Body of pancreas (tissue), 4 donors: ENCODE measurements at regions not wholly inside any gene's neighbourhood (a gene's known extent, or its start where the extent isn't known, plus 50 kb on each side); places are given as distances from the start of the nearest gene placed in this dataset.
A peak's percentile ranks its signal among the peaks of the same experiment; 100 is the strongest.
"Not testable (repeated sequence)": the region's sequence is repeated elsewhere in the genome, so short reads cannot be mapped to it uniquely, and the experiment has no call there.

ENCODE experiments used
- ATAC-seq: fragments of 150-250 bp; one replicate; pipeline ENCODE4 v1.9.1; 2016
- DNase-seq, 4 donors: peaks; one replicate each; pipeline ENCODE4 v3.0.0-alpha.2; 2019
- H3K27ac ChIP-seq, 4 donors: fragments of 200-600 bp; sonication (generic); 1 replicate in 3 of 4; 2 replicates in 1 of 4; pipeline versions ENCODE4 v1.5.1 to v1.6.1; 2016 to 2019; ENCODE audit warnings: mild to moderate bottlenecking in 1 of 4, mixed read lengths in 1 of 4, moderate library complexity in 1 of 4
- H3K27me3 ChIP-seq, 2 donors: fragments of 200-600 bp; sonication (generic); one replicate each; pipeline ENCODE4 v1.6.0; 2016; ENCODE audit warnings: mild to moderate bottlenecking in 1 of 2
- H3K36me3 ChIP-seq, 2 donors: fragments of 200-600 bp; sonication (generic); replicated peaks in 1 of 2; 2 replicates each; pipeline ENCODE4 v1.5.1; 2016; ENCODE audit warnings: low read depth in 2 of 2; ENCODE audit not compliant: insufficient read depth in 1 of 2
- H3K4me1 ChIP-seq: fragments of 200-600 bp; sonication (generic); one replicate; pipeline ENCODE4 v1.6.0; 2016
- H3K4me3 ChIP-seq, 2 donors: fragments of 200-600 bp; sonication (generic); 1 replicate in 1 of 2; 2 replicates in 1 of 2; pipeline ENCODE4 v1.5.1; 2016 to 2019
- H3K9me3 ChIP-seq, 3 donors: fragments of 200-600 bp; sonication (generic); 1 replicate in 2 of 3; 2 replicates in 1 of 3; pipeline ENCODE4 v1.5.1; 2016
- CTCF ChIP-seq, 7 experiments: fragments of 450-650 bp in 4 of 7; fragments of 200-600 bp in 3 of 7; sonication (generic) in 3 of 7; IDR thresholded peaks; one replicate each; pipeline ENCODE4 v1.5.1; 2016 to 2019; ENCODE audit warnings: antibody characterized with exemption in 7 of 7
- POLR2A ChIP-seq, 3 donors: fragments of 450-650 bp; IDR thresholded peaks; one replicate each; pipeline ENCODE4 v1.6.1; 2016; ENCODE audit warnings: antibody characterized with exemption in 3 of 3, mild to moderate bottlenecking in 2 of 3
- WGBS, 2 donors: methylation state at CpG; one replicate each; pipeline ENCODE4 v1.1.5; 2017; 5-methylcytosine and 5-hydroxymethylcytosine counted together
- intact Hi-C: fragments of 100-400 bp; cut with DNase I; formaldehyde crosslinking; loops from one replicate; pipeline ENCODE4 v1.15.1; 2023

- intact Hi-C loops, result no loop called here
- ATAC-seq, result peak; percentile 42
- TF ChIP-seq POLR2A (IDR thresholded peaks at IDR 0.05) (no peak), CTCF (IDR thresholded peaks at IDR 0.05) (no peak)
- Histone ChIP-seq H3K27ac (no peak overlapping the region), H3K36me3 (no peaks in the 10 kb centered on the region), H3K27me3 (no peaks in the 10 kb centered on the region), H3K4me1 (no peaks in the 10 kb centered on the region), H3K4me3 (no peak overlapping the region), H3K9me3 (no peaks in the 10 kb centered on the region)
- DNase-seq, result peak in 1 of 4 donors; percentile 35
Observed at GRCh38 chr1:175250027-175250426, 57.5 kb upstream of the KIAA0040 start.

GRCh38 chr1:175248036-175248435 is 55.5 kb upstream of the KIAA0040 start:
- intact Hi-C loops, H3K4me1 ChIP-seq, ATAC-seq, H3K9me3 ChIP-seq, H3K4me3 ChIP-seq, H3K36me3 ChIP-seq, H3K27me3 ChIP-seq, H3K27ac ChIP-seq, DNase-seq: not testable (repeated sequence)
- 51 to 66% methylated on average over 3 of the region's 3 CpGs for WGBS, 2 donors

GRCh38 chr1:175247056-175247455 is 54.5 kb upstream of the KIAA0040 start:
- H3K9me3 ChIP-seq, H3K4me3 ChIP-seq, H3K36me3 ChIP-seq, DNase-seq, intact Hi-C loops, ATAC-seq, H3K27me3 ChIP-seq, H3K27ac ChIP-seq, H3K4me1 ChIP-seq: not testable (repeated sequence)
- WGBS, 2 donors, result 90 to 96% methylated on average over 5 of the region's 5 CpGs

- ATAC-seq, result no peak
- 91 to 94% methylated on average over 1 of the region's 1 CpG for WGBS, 2 donors
- TF ChIP-seq POLR2A (IDR thresholded peaks at IDR 0.05), result no peak
- TF ChIP-seq CTCF (IDR thresholded peaks at IDR 0.05), result no peak
- Histone ChIP-seq H3K4me3 (no peak overlapping the region), H3K27me3 (no peaks in the 10 kb centered on the region), H3K9me3 (no peaks in the 10 kb centered on the region), H3K4me1 (no peaks in the 10 kb centered on the region), H3K36me3 (no peaks in the 10 kb centered on the region), H3K27ac (no peak overlapping the region)
- intact Hi-C loops, result no loop called here
- DNase-seq, result no peak
Observed at GRCh38 chr1:175245324-175245723, 52.7 kb upstream of the KIAA0040 start.

GRCh38 chr1:175244206-175244605 is 51.6 kb upstream of the KIAA0040 start:
- 75 to 83% methylated on average over 1 of the region's 1 CpG for WGBS, 2 donors
- intact Hi-C loops, result no loop called here
- TF ChIP-seq POLR2A (IDR thresholded peaks at IDR 0.05) (no peak), CTCF (IDR thresholded peaks at IDR 0.05) (no peak)
- no peaks in the 10 kb centered on the region for H3K27me3 ChIP-seq
- ATAC-seq (no peak), DNase-seq (no peak)
- no peaks in the 10 kb centered on the region for H3K4me1 ChIP-seq
- H3K9me3 ChIP-seq, result no peaks in the 10 kb centered on the region
- no peak overlapping the region for H3K27ac ChIP-seq
- no peaks in the 10 kb centered on the region for H3K36me3 ChIP-seq
- H3K4me3 ChIP-seq, result no peak overlapping the region
